ENCODE measurements at regions not wholly inside any gene's neighbourhood (a gene's known extent, or its start where the extent isn't known, plus 50 kb on each side); places are given as distances from the start of the nearest gene placed in this dataset.

DNA sequence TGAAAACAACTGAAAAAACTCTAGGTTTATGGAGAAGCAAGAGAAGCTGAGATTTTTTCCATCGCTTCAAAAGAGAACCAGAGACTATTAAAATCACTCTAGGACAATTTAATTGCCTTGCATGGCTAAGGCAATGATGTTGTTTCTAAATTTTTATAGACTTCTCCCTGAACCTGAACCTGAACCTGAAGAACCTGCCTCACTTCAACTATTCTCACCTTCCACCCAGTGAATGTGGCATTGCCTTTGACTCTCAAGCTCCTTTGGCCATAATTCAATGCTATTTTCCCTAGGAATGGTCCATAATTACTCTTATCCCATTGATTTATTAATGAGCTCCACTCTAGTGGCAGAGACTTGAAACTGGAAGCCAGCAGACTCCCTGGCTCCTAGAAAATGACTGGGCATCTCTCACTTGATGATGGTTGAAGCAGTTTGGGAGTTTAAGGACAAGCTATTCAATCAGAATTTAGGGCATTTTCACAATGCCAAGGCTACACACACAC lies 303.8 kb upstream of the UBE2E3 start:
- in situ Hi-C loops (cut with MboI; ENCODE audit: low sequenced_read_pairs, unreplicated experiment): no loop called here
- DNase-seq (ENCODE audit: low spot score): no peak
- TF ChIP-seq CTCF (IDR thresholded peaks at IDR 0.05; ENCODE audit: borderline replicate concordance, control extremely low read depth, extremely low read depth, insufficient read depth, missing control alignments): no peak

- no peak for TF ChIP-seq CTCF (IDR thresholded peaks at IDR 0.05; ENCODE audit: borderline replicate concordance, control extremely low read depth, extremely low read depth, insufficient read depth, missing control alignments)
- no peak for DNase-seq (ENCODE audit: low spot score)
- in situ Hi-C loops (cut with MboI; ENCODE audit: low sequenced_read_pairs, unreplicated experiment): no loop called here
Measured at GRCh38 chr2:180675170-180675569, 305.2 kb upstream of the UBE2E3 start.

DNA sequence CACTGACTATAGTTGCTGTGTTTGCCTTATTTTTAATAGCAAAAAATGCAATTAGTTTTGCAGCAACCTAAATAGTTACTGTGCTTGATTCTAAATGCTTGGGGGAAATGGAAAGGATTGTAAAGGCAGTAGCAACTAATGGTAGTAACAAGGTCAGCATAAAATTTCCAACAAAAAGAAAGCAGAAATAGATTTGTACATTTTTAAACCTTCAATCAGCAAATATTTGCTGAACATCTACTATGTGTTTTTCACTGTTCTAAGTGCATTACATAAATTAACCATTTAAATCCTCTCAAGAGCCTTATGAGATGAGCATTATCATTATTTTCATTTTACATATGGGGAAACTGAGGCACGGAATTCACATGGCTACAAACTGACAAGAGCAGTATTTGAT lies 308.0 kb upstream of the UBE2E3 start:
- no peak for DNase-seq (ENCODE audit: low spot score)
- TF ChIP-seq CTCF (IDR thresholded peaks at IDR 0.05; ENCODE audit: borderline replicate concordance, control extremely low read depth, extremely low read depth, insufficient read depth, missing control alignments): no peak
- in situ Hi-C loops (cut with MboI; ENCODE audit: low sequenced_read_pairs, unreplicated experiment): no loop called here

DNA sequence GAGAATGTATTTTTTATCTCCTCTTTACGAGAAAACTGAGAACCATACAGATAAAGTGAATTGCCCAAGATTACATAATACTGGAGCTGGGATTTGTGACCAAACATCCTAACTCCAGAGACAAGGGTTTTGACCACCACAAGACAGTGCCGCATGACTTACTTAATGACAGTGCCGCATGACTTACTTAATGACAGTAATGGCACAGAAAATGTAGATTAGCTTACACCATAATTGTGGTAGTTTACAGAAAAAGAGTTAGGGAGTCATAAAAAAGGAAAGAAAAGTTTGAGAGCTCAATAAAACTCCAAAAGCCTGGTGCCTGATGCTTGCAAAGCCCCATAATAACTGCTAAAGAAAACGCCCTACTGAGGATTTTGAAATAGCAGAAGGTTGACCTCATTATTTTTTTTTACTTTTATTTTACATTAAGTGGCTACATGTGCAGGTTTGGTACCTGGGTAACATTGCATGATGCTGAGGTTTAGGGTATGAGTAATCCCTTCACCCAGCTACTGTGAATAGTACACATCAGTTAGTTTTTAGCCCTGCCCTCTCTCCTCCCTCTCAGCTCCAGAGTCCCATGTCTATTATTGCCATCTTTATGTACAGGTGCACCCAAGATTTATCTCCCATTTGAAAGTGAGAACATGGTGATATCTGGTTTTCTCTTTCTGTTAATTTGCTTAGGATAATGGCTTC lies 310.0 kb upstream of the UBE2E3 start:
- TF ChIP-seq CTCF (IDR thresholded peaks at IDR 0.05; ENCODE audit: borderline replicate concordance, control extremely low read depth, extremely low read depth, insufficient read depth, missing control alignments): no peak
- in situ Hi-C loops (cut with MboI; ENCODE audit: low sequenced_read_pairs, unreplicated experiment): no loop called here
- no peak for DNase-seq (ENCODE audit: low spot score)

DNA sequence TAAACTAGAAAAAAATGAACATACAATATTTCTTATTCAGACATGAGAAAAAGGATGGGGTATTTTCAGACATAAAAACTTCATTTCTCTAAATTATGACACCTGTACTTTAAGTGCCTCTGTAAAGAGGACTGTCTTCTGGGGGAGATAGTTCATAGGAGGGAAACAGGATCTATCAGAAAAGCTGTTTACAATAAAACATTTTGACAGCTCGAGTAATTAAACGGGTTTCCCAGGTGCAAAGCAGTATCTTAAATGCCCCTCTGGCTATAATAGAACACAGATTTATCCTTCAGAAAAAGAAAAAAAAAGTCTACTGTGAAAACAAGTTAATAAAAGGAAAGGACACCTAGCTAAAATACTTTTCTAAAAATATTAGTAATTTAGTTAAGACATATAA lies 311.4 kb upstream of the UBE2E3 start:
- in situ Hi-C loops (cut with MboI; ENCODE audit: low sequenced_read_pairs, unreplicated experiment): no loop called here
- no peak for DNase-seq (ENCODE audit: low spot score)
- no peak for TF ChIP-seq CTCF (IDR thresholded peaks at IDR 0.05; ENCODE audit: borderline replicate concordance, control extremely low read depth, extremely low read depth, insufficient read depth, missing control alignments)

- in situ Hi-C loops (cut with MboI; ENCODE audit: low sequenced_read_pairs, unreplicated experiment): no loop called here
- DNase-seq (ENCODE audit: low spot score): no peak
- TF ChIP-seq CTCF (IDR thresholded peaks at IDR 0.05; ENCODE audit: borderline replicate concordance, control extremely low read depth, extremely low read depth, insufficient read depth, missing control alignments): no peak
Measured at GRCh38 chr2:180664507-180664906, 315.9 kb upstream of the UBE2E3 start.

Data from GM13976 (cell line).